Gastroesophageal sphincter (tissue), 4 donors: ENCODE measurements at regions not wholly inside any gene's neighbourhood (a gene's known extent, or its start where the extent isn't known, plus 50 kb on each side); places are given as distances from the start of the nearest gene placed in this dataset.

Experiments used
- ATAC-seq: fragments of 150-250 bp; one replicate; pipeline ENCODE4 v1.9.1; 2016; ENCODE audit warnings: mild to moderate bottlenecking, moderate library complexity
- H3K27ac ChIP-seq, 4 donors: fragments of 200-600 bp; sonication (generic) in 3 of 4; 1 replicate in 3 of 4; 2 replicates in 1 of 4; pipeline ENCODE4 v1.5.1; 2016 to 2019
- H3K27me3 ChIP-seq: fragments of 200-600 bp; sonication (generic); one replicate; pipeline ENCODE4 v1.5.1; 2019
- H3K36me3 ChIP-seq, 2 donors: fragments of 200-600 bp; sonication (generic); one replicate each; pipeline ENCODE4 v1.5.1; 2019; ENCODE audit warnings: control low read depth in 1 of 2
- H3K4me1 ChIP-seq, 3 donors: fragments of 200-600 bp; sonication (generic); 1 replicate in 2 of 3; 2 replicates in 1 of 3; pipeline ENCODE4 v1.5.1; 2016 to 2019; ENCODE audit warnings: control low read depth in 2 of 3
- H3K4me3 ChIP-seq, 2 donors: fragments of 200-600 bp; sonication (generic); one replicate each; pipeline ENCODE4 v1.5.1; 2019; ENCODE audit warnings: mild to moderate bottlenecking in 1 of 2, moderate library complexity in 1 of 2
- H3K9me3 ChIP-seq, 3 donors: fragments of 200-600 bp; sonication (generic); one replicate each; pipeline ENCODE4 v1.5.1; 2017 to 2019; ENCODE audit warnings: control low read depth in 2 of 3
- CTCF ChIP-seq, 4 experiments: fragments of 200-600 bp in 2 of 4; fragments of 450-650 bp in 2 of 4; sonication (generic) in 1 of 4; IDR thresholded peaks; one replicate each; pipeline ENCODE4 v1.5.1; 2017 to 2019; ENCODE audit warnings: antibody characterized with exemption in 4 of 4, mild to moderate bottlenecking in 2 of 4, moderate library complexity in 2 of 4
- EP300 ChIP-seq: sonication (generic); formaldehyde crosslinking; IDR thresholded peaks from one replicate; pipeline ENCODE4 v1.6.1; 2017; ENCODE audit warnings: antibody characterized with exemption, mild to moderate bottlenecking
- POLR2A ChIP-seq, 2 donors: fragments of 450-650 bp; IDR thresholded peaks; one replicate each; pipeline ENCODE4 v1.6.1; 2017; ENCODE audit warnings: antibody characterized with exemption in 2 of 2, mild to moderate bottlenecking in 2 of 2, moderate library complexity in 1 of 2
- POLR2AphosphoS5 ChIP-seq: sonication (generic); formaldehyde crosslinking; IDR thresholded peaks from one replicate; pipeline ENCODE4 v1.6.1; 2017; ENCODE audit warnings: antibody characterized with exemption
- WGBS, 2 donors: methylation state at CpG; one replicate each; pipeline ENCODE4 v1.1.5; 2018; ENCODE audit warnings: low coverage in 1 of 2; 5-methylcytosine and 5-hydroxymethylcytosine counted together

GRCh38 chr4:81915430-81915829, 443.7 kb upstream of the RASGEF1B start:
- 50 to 52% methylated on average over 1 to 2 of the region's 2 CpGs for WGBS, 2 donors
- Histone ChIP-seq H3K27me3 (no peaks in the 10 kb centered on the region), H3K27ac (no peak overlapping the region), H3K4me3 (no peak overlapping the region), H3K36me3 (no peaks in the 10 kb centered on the region), H3K4me1 (no peaks in the 10 kb centered on the region), H3K9me3 (no peaks in the 10 kb centered on the region)
- no peak for TF ChIP-seq EP300
- TF ChIP-seq POLR2A (IDR thresholded peaks at IDR 0.05): no peak
- no peak for TF ChIP-seq POLR2AphosphoS5
- no peak for TF ChIP-seq CTCF (IDR thresholded peaks at IDR 0.05)
- no peak for ATAC-seq

- H3K9me3 ChIP-seq: no peaks in the 10 kb centered on the region
- H3K4me1 ChIP-seq: no peaks in the 10 kb centered on the region
- H3K27me3 ChIP-seq: no peaks in the 10 kb centered on the region
- TF ChIP-seq CTCF (IDR thresholded peaks at IDR 0.05): no peak
- no peak overlapping the region for H3K4me3 ChIP-seq
- ATAC-seq: no peak
- H3K27ac ChIP-seq: no peak overlapping the region
- no peaks in the 10 kb centered on the region for H3K36me3 ChIP-seq
Observed at GRCh38 chr4:81914623-81915022, 442.9 kb upstream of the RASGEF1B start.

GRCh38 chr4:81913427-81913879, 441.7 kb upstream of the RASGEF1B start:
- no peak overlapping the region for H3K27ac ChIP-seq
- no peaks in the 10 kb centered on the region for H3K36me3 ChIP-seq
- no peak overlapping the region for H3K4me3 ChIP-seq
- no peaks in the 10 kb centered on the region for H3K4me1 ChIP-seq
- no peak for ATAC-seq
- 13 to 32% methylated on average over 8 to 11 of the region's 12 CpGs for WGBS, 2 donors
- H3K27me3 ChIP-seq: no peaks in the 10 kb centered on the region
- no peak for TF ChIP-seq POLR2A (IDR thresholded peaks at IDR 0.05)
- peak in 3 of 4 experiments; percentile 11 to 52 (median 21) for TF ChIP-seq CTCF (IDR thresholded peaks at IDR 0.05)
- no peak for TF ChIP-seq POLR2AphosphoS5
- no peaks in the 10 kb centered on the region for H3K9me3 ChIP-seq

- Histone ChIP-seq H3K9me3 (no peaks in the 10 kb centered on the region), H3K4me3 (no peak overlapping the region), H3K36me3 (no peaks in the 10 kb centered on the region), H3K4me1 (no peaks in the 10 kb centered on the region), H3K27ac (no peak overlapping the region), H3K27me3 (no peaks in the 10 kb centered on the region)
- WGBS, 2 donors: 20 to 40% methylated on average over 1 of the region's 1 CpG
- no peak for ATAC-seq
- TF ChIP-seq EP300: no peak
- no peak for TF ChIP-seq POLR2A (IDR thresholded peaks at IDR 0.05)
- no peak for TF ChIP-seq CTCF (IDR thresholded peaks at IDR 0.05)
- TF ChIP-seq POLR2AphosphoS5: no peak
Observed at GRCh38 chr4:81912376-81913030, 440.8 kb upstream of the RASGEF1B start.

GRCh38 chr4:81906905-81907304, 435.2 kb upstream of the RASGEF1B start:
- H3K36me3 ChIP-seq: no peaks in the 10 kb centered on the region
- H3K27ac ChIP-seq: no peak overlapping the region
- no peaks in the 10 kb centered on the region for H3K9me3 ChIP-seq
- ATAC-seq: no peak
- no peaks in the 10 kb centered on the region for H3K27me3 ChIP-seq
- H3K4me1 ChIP-seq: no peaks in the 10 kb centered on the region
- WGBS, 2 donors: 83 to 86% methylated on average over 1 of the region's 1 CpG
- TF ChIP-seq POLR2AphosphoS5: no peak
- TF ChIP-seq POLR2A (IDR thresholded peaks at IDR 0.05): no peak
- no peak for TF ChIP-seq CTCF (IDR thresholded peaks at IDR 0.05)
- TF ChIP-seq EP300: no peak
- no peak overlapping the region for H3K4me3 ChIP-seq
